ENCODE measurements at regions not wholly inside any gene's neighbourhood (a gene's known extent, or its start where the extent isn't known, plus 50 kb on each side); places are given as distances from the start of the nearest gene placed in this dataset.

- no peak overlapping the region for H3K4me3 ChIP-seq (ENCODE audit: low read depth, low read length)
- no peak for DNase-seq (ENCODE audit: low read depth)
- TF ChIP-seq, protein P1, sequence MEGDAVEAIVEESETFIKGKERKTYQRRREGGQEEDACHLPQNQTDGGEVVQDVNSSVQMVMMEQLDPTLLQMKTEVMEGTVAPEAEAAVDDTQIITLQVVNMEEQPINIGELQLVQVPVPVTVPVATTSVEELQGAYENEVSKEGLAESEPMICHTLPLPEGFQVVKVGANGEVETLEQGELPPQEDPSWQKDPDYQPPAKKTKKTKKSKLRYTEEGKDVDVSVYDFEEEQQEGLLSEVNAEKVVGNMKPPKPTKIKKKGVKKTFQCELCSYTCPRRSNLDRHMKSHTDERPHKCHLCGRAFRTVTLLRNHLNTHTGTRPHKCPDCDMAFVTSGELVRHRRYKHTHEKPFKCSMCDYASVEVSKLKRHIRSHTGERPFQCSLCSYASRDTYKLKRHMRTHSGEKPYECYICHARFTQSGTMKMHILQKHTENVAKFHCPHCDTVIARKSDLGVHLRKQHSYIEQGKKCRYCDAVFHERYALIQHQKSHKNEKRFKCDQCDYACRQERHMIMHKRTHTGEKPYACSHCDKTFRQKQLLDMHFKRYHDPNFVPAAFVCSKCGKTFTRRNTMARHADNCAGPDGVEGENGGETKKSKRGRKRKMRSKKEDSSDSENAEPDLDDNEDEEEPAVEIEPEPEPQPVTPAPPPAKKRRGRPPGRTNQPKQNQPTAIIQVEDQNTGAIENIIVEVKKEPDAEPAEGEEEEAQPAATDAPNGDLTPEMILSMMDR (conservative IDR thresholded peaks at IDR 0.05; ENCODE audit: low read depth, low read length) = no peak
Measured at GRCh38 chr16:9169094-9169493, 77.7 kb downstream of the HAPSTR1 start.

DNA sequence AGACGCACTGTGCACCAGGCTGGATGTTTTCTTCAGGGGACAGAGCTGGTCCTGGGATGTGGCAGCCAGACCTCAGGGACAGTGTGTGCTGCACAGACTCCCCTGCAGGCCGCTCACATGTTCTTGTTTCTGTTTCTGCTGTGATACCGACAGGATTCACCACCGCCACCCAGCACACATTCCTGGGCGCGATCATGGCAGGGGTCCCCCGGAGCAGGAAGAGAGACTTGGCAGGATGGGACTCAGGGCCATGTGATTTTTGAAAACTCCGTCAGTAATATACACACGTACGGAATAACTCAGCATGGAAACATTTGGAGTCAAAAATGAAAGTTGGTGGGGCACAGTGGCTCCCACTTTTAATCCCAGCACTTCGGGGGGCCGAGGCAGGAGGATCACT is 79.0 kb downstream of the HAPSTR1 start:
- no peak for DNase-seq (ENCODE audit: low read depth)
- H3K4me3 ChIP-seq (ENCODE audit: low read depth, low read length) = no peak overlapping the region
- TF ChIP-seq, protein P1 (conservative IDR thresholded peaks at IDR 0.05; ENCODE audit: low read depth, low read length) = no peak

- TF ChIP-seq, protein P1 (conservative IDR thresholded peaks at IDR 0.05; ENCODE audit: low read depth, low read length) = no peak
- no peak overlapping the region for H3K4me3 ChIP-seq (ENCODE audit: low read depth, low read length)
- DNase-seq (ENCODE audit: low read depth) = no peak
Measured at GRCh38 chr16:9176547-9177418, 85.3 kb downstream of the HAPSTR1 start.

GRCh38 chr16:9177861-9178260 is 86.4 kb downstream of the HAPSTR1 start:
- H3K4me3 ChIP-seq (ENCODE audit: low read depth, low read length) = no peak overlapping the region
- DNase-seq (ENCODE audit: low read depth) = no peak
- TF ChIP-seq, protein P1 (conservative IDR thresholded peaks at IDR 0.05; ENCODE audit: low read depth, low read length) = no peak

- DNase-seq (ENCODE audit: low read depth) = no peak
- H3K4me3 ChIP-seq (ENCODE audit: low read depth, low read length) = no peak overlapping the region
- TF ChIP-seq, protein P1 (conservative IDR thresholded peaks at IDR 0.05; ENCODE audit: low read depth, low read length) = no peak
Measured at GRCh38 chr16:9183682-9184353, 92.4 kb downstream of the HAPSTR1 start.

GRCh38 chr16:9184354-9184690 is 92.9 kb downstream of the HAPSTR1 start:
- no peak overlapping the region for H3K4me3 ChIP-seq (ENCODE audit: low read depth, low read length)
- DNase-seq (ENCODE audit: low read depth) = no peak
- TF ChIP-seq, protein P1 (conservative IDR thresholded peaks at IDR 0.05; ENCODE audit: low read depth, low read length) = no peak
